Activated CD4-positive, alpha-beta memory T cell treated with anti-CD3 and anti-CD28 coated beads for 36 hours (primary cell): ENCODE measurements at regions not wholly inside any gene's neighbourhood (a gene's known extent, or its start where the extent isn't known, plus 50 kb on each side); places are given as distances from the start of the nearest gene placed in this dataset.

Source experiments
- CTCF ChIA-PET: fragments of 350-600 bp; sonication (Branson Sonifier 250); formaldehyde crosslinking; loops from one replicate; lab custom pipeline; 2021; ENCODE audit warnings: antibody characterized with exemption, inconsistent platforms; lab: Charles Lee
- POLR2A ChIA-PET: fragments of 350-600 bp; sonication (Branson Sonifier 250); formaldehyde crosslinking; loops from one replicate; lab custom pipeline; 2021; ENCODE audit warnings: antibody characterized with exemption; lab: Charles Lee
- DNase-seq: peaks from one replicate; pipeline ENCODE4 v3.0.0-alpha.2; 2020
- H3K27ac Mint-ChIP-seq: one replicate; pipeline ENCODE4 v1.8.0; 2021; ENCODE audit warnings: mixed read lengths
- H3K27me3 Mint-ChIP-seq: one replicate; pipeline ENCODE4 v1.8.0; 2021; ENCODE audit warnings: mixed read lengths
- H3K36me3 Mint-ChIP-seq: one replicate; pipeline ENCODE4 v1.8.0; 2021; ENCODE audit warnings: mixed read lengths
- H3K4me1 Mint-ChIP-seq: one replicate; pipeline ENCODE4 v1.8.0; 2021; ENCODE audit warnings: low read depth, mixed read lengths
- H3K4me3 Mint-ChIP-seq: one replicate; pipeline ENCODE4 v1.8.0; 2021; ENCODE audit warnings: mild to moderate bottlenecking, mixed read lengths
- H3K9me3 Mint-ChIP-seq: one replicate; pipeline ENCODE4 v1.8.0; 2021; ENCODE audit warnings: mixed read lengths
- intact Hi-C: fragments of 100-400 bp; cut with micrococcal nuclease; formaldehyde crosslinking; loops from one replicate; pipeline ENCODE4 v1.15.1; 2023

GRCh38 chr10:6881987-6882386 lies 301.9 kb upstream of the PRKCQ start:
- ChIA-PET CTCF (no interaction called here), POLR2A (no interaction called here)

GRCh38 chr10:6877722-6878392 lies 297.8 kb upstream of the PRKCQ start:
- ChIA-PET POLR2A (no interaction called here), CTCF (interaction anchor here (1.2 kb wide), 1 partner anchor 42 kb away, joined by 4 read pairs; no protein-coding TSS in a partner anchor)
- intact Hi-C loops, result no loop called here
- Mint-ChIP-seq H3K27ac (no peak overlapping the region), H3K9me3 (no peaks in the 10 kb centered on the region), H3K36me3 (no peaks in the 10 kb centered on the region), H3K27me3 (peaks cover 31% of the 10 kb centered on the region), H3K4me1 (no peaks in the 10 kb centered on the region), H3K4me3 (no peak overlapping the region)
- DNase-seq, result no peak

More at GRCh38 chr10:6881987-6882386, 301.9 kb upstream of the PRKCQ start:
- Mint-ChIP-seq H3K4me3 (no peak overlapping the region), H3K4me1 (peaks cover 6% of the 10 kb centered on the region), H3K9me3 (no peaks in the 10 kb centered on the region), H3K27me3 (peaks cover 20% of the 10 kb centered on the region), H3K27ac (no peak overlapping the region), H3K36me3 (no peaks in the 10 kb centered on the region)
- no peak for DNase-seq
- intact Hi-C loops, result no loop called here

DNA sequence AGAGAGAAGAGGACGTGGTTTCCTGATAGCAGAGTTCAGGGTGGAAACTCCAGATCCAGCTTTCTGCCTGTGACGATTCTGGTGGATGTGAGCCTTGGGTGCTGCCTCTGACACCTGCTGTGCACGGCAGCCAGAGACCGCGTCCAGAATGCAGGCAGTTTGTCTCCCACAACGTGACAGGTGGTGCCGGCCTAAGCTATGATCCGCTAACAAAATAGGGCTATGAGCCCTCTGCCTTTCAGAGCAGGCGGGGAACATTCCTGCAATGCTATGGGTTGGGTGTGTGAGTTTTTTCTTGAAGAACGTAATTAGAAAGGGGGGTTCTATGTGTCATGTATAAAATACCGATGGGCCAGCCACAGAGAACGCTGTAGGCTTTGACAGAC lies 297.3 kb upstream of the PRKCQ start:
- H3K27ac Mint-ChIP-seq, result no peak overlapping the region
- intact Hi-C loops, result no loop called here
- no peaks in the 10 kb centered on the region for H3K9me3 Mint-ChIP-seq
- DNase-seq, result no peak
- H3K4me1 Mint-ChIP-seq, result no peaks in the 10 kb centered on the region
- H3K36me3 Mint-ChIP-seq, result no peaks in the 10 kb centered on the region
- ChIA-PET POLR2A (no interaction called here), CTCF (interaction anchor here (0.6 to 1.2 kb wide), 2 partner anchors 43 to 255 kb away, joined by 3 to 4 read pairs; no protein-coding TSS in a partner anchor)
- H3K4me3 Mint-ChIP-seq, result no peak overlapping the region
- H3K27me3 Mint-ChIP-seq, result peaks cover 31% of the 10 kb centered on the region

DNA sequence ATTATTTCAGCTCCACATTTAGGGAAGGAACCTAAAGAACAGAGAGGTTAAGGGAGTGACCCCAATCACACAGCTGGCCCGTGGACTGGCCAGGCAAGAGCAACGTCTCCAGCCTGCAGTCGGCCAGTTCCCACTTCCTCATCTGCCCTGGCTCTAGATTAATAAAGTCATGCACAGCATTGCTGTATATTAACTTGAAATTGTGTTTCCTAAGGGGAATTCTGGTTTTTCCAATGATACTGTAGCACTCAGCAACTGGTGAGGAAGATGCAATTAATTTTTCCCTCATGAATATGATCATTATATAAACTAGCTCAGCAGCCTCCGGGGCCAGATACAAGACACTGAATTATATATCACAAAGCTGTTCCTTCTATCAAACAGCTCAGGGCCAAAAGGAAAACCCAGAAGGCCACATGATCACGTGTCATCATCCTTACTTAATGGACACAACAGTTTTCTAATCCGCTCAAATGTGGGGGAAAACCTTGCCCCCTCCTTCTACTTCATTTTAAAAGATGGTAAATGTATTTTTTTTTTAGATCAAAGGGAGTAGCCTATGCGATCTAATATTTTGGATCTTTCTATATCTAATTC lies 295.3 kb upstream of the PRKCQ start:
- Mint-ChIP-seq H3K9me3 (no peaks in the 10 kb centered on the region), H3K36me3 (no peaks in the 10 kb centered on the region), H3K4me3 (no peak overlapping the region), H3K27ac (no peak overlapping the region), H3K27me3 (peaks cover 33% of the 10 kb centered on the region), H3K4me1 (no peaks in the 10 kb centered on the region)
- CTCF ChIA-PET, result interaction anchor here (0.8 kb wide), 1 partner anchor 755 kb away, joined by 4 read pairs; no protein-coding TSS in a partner anchor
- POLR2A ChIA-PET, result interaction anchor here (0.7 kb wide), 1 partner anchor 148 kb away, joined by 3 read pairs; no protein-coding TSS in a partner anchor
- intact Hi-C loops, result no loop called here
- no peak for DNase-seq

DNA sequence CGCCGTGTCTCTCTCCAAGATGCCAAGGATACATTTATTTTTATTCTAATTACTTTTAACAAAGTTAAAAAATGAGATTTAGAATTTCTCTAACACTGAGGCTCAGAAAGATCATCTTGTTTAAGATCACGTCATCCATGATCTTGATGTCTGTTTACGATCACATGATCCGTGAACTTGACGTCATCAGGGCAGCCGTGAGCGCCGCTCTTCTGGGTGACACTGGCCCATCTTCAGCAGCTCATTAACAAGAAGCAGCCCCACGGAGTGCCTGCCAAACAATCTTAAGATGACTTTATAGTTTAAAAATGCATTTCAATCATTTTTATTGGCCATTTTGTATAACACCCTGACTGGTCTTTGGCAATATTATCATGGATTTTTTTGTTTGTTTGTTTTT lies 291.1 kb upstream of the PRKCQ start:
- Mint-ChIP-seq H3K4me1 (no peaks in the 10 kb centered on the region), H3K9me3 (no peaks in the 10 kb centered on the region), H3K4me3 (no peak overlapping the region), H3K27me3 (peaks cover 22% of the 10 kb centered on the region), H3K36me3 (no peaks in the 10 kb centered on the region), H3K27ac (no peak overlapping the region)
- CTCF ChIA-PET, result no interaction called here
- POLR2A ChIA-PET, result no interaction called here
- intact Hi-C loops, result no loop called here
- DNase-seq, result no peak

DNA sequence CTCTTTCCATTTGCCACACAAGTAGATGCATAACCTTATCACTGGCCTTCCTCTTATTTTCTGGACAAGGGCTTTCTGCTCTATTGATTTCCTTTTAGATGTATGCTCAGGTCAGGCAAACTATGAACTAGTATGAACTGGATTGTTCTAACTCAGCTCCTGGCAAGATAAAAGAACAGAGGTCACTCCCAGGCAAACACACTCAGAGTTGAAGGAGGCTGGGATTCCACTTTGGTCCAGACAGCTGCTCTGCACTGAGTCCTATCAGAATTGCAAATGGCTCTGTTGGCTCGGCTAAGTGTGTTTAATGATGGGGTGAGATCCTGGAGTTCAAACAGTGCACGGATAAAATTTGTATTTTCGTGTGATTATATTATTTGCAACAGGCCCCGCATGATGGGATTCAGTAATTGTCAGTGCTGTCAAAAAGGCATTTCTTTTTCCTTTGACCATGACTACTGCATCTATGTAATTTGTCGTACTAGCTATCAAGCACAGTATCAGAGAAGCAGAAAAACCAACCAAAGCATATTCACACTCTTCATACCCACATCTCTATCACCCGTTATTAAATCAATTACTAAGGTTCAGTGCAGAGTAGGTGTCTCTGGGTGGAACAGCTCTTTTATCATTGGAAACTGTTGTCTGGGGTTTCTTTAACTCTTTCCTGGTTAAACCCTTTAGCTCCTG lies 288.1 kb upstream of the PRKCQ start:
- intact Hi-C loops, result no loop called here
- no peak overlapping the region for H3K4me3 Mint-ChIP-seq
- H3K9me3 Mint-ChIP-seq, result no peaks in the 10 kb centered on the region
- no peaks in the 10 kb centered on the region for H3K4me1 Mint-ChIP-seq
- ChIA-PET POLR2A (no interaction called here), CTCF (no interaction called here)
- DNase-seq, result no peak
- no peak overlapping the region for H3K27ac Mint-ChIP-seq
- peaks cover 22% of the 10 kb centered on the region for H3K27me3 Mint-ChIP-seq
- no peaks in the 10 kb centered on the region for H3K36me3 Mint-ChIP-seq

GRCh38 chr10:6866757-6867156 lies 286.7 kb upstream of the PRKCQ start:
- Mint-ChIP-seq H3K27me3 (peaks cover 20% of the 10 kb centered on the region), H3K4me3 (no peak overlapping the region), H3K4me1 (no peaks in the 10 kb centered on the region), H3K36me3 (no peaks in the 10 kb centered on the region), H3K9me3 (peaks cover 4% of the 10 kb centered on the region), H3K27ac (no peak overlapping the region)
- no peak for DNase-seq
- ChIA-PET CTCF (no interaction called here), POLR2A (no interaction called here)
- intact Hi-C loops, result no loop called here

- peaks cover 4% of the 10 kb centered on the region for H3K9me3 Mint-ChIP-seq
- no peak overlapping the region for H3K27ac Mint-ChIP-seq
- H3K4me1 Mint-ChIP-seq, result no peaks in the 10 kb centered on the region
- no peaks in the 10 kb centered on the region for H3K36me3 Mint-ChIP-seq
- intact Hi-C loops, result no loop called here
- ChIA-PET CTCF (no interaction called here), POLR2A (no interaction called here)
- no peak overlapping the region for H3K4me3 Mint-ChIP-seq
- H3K27me3 Mint-ChIP-seq, result peaks cover 14% of the 10 kb centered on the region
- no peak for DNase-seq
These were observed 284.1 kb upstream of the PRKCQ start for GRCh38 chr10:6864142-6864541.

DNA sequence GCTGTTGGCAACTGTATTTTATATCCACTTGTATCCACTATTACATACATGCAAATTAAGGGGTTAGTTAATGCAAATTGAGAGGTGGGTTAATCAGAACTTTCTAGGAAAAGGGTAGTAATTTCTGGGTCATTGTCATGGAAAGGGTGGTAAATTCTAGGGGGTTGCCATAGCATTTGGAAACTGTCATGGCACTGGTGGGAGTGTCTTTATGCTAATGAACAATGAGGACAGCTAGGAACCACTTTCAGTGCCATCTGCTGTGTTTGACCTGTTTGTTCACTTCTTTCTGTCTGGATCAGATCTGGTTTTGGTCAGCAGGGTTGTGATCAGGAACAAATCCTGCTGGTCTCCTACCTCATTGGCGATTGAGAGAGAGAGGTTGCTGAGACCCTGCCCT lies 283.3 kb upstream of the PRKCQ start:
- H3K4me3 Mint-ChIP-seq, result no peak overlapping the region
- H3K4me1 Mint-ChIP-seq, result no peaks in the 10 kb centered on the region
- peaks cover 18% of the 10 kb centered on the region for H3K27me3 Mint-ChIP-seq
- peaks cover 4% of the 10 kb centered on the region for H3K9me3 Mint-ChIP-seq
- CTCF ChIA-PET, result no interaction called here
- POLR2A ChIA-PET, result no interaction called here
- H3K36me3 Mint-ChIP-seq, result no peaks in the 10 kb centered on the region
- no peak for DNase-seq
- intact Hi-C loops, result no loop called here
- no peak overlapping the region for H3K27ac Mint-ChIP-seq

DNA sequence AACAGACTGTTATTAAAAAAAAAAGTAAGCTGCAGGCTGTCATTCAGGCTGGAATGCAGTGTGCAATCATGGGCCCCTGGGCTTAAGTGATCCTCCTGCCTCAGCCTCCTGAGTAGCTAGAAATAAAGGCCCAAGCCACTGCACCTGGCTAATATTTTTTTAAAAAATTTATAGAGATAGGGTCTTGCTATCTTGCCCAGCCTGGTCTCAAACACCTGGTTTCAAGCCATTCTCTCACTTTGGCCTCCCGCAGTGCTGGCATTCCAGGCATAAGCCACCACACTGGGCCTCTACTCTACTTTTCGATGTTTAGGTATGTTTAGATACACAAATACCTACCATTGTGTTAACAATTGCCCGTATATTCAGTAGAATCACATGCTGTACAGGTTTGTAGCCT lies 270.4 kb upstream of the PRKCQ start:
- ChIA-PET POLR2A (no interaction called here), CTCF (interaction anchor here (1.2 kb wide), 1 partner anchor 12 kb away, joined by 4 read pairs; no protein-coding TSS in a partner anchor)
- intact Hi-C loops, result no loop called here
- no peaks in the 10 kb centered on the region for H3K9me3 Mint-ChIP-seq
- H3K27me3 Mint-ChIP-seq, result peaks cover 8% of the 10 kb centered on the region
- DNase-seq, result no peak
- H3K4me3 Mint-ChIP-seq, result no peak overlapping the region
- H3K36me3 Mint-ChIP-seq, result no peaks in the 10 kb centered on the region
- H3K4me1 Mint-ChIP-seq, result no peaks in the 10 kb centered on the region
- no peak overlapping the region for H3K27ac Mint-ChIP-seq

DNA sequence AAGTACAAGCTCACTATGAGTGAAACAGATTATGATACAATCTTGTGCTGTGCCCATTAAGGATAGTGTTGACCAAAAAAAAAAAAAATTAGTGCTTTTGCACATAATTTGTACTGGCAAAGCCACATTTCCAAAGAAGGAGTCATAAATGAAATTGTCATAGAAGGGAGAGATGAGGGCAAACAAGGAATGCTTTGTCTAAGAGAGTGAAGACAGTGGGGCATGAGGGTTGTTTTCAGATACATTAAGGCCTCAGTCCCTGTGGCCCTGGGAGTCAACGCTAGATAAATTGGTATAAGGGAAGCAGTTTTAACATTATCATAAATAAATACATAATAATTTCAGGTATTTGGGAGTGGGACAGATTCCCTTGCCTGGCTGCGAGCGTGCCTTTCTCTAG lies 267.5 kb upstream of the PRKCQ start:
- Mint-ChIP-seq H3K4me3 (no peak overlapping the region), H3K27ac (no peak overlapping the region), H3K27me3 (peaks cover 8% of the 10 kb centered on the region), H3K4me1 (no peaks in the 10 kb centered on the region), H3K9me3 (no peaks in the 10 kb centered on the region), H3K36me3 (no peaks in the 10 kb centered on the region)
- ChIA-PET POLR2A (no interaction called here), CTCF (interaction anchor here (0.6 kb wide), 1 partner anchor 478 kb away, joined by 3 read pairs; no protein-coding TSS in a partner anchor)
- intact Hi-C loops, result no loop called here
- no peak for DNase-seq

- no peaks in the 10 kb centered on the region for H3K9me3 Mint-ChIP-seq
- H3K27me3 Mint-ChIP-seq, result peaks cover 17% of the 10 kb centered on the region
- ChIA-PET CTCF (interaction anchor here (0.6 to 1.7 kb wide), 3 partner anchors 277 to 682 kb away, joined by 3 to 4 read pairs (median 3); no protein-coding TSS in a partner anchor), POLR2A (no interaction called here)
- H3K4me1 Mint-ChIP-seq, result peaks cover 5% of the 10 kb centered on the region
- no peaks in the 10 kb centered on the region for H3K36me3 Mint-ChIP-seq
- no peak overlapping the region for H3K27ac Mint-ChIP-seq
- DNase-seq, result no peak
- intact Hi-C loops, result loop anchor here (5.0 kb wide), 1 partner anchor 573 kb away; no protein-coding TSS in a partner anchor
- no peak overlapping the region for H3K4me3 Mint-ChIP-seq
These were observed 264.0 kb upstream of the PRKCQ start for GRCh38 chr10:6843894-6844650.
